K562 (cell line): ENCODE measurements at regions not wholly inside any gene's neighbourhood (a gene's known extent, or its start where the extent isn't known, plus 50 kb on each side); places are given as distances from the start of the nearest gene placed in this dataset.

Experiments used
- ATAC-seq: fragments of 200-7000 bp; cut with Tn5 transposase; 3 replicates; pipeline ENCODE4 v1.9.1; 2020; ENCODE audit warnings: moderate library complexity
- BruUV-seq: library from RNA; stranded (reverse); fragments of 400-500 nt; replicated peaks from 2 replicates; lab custom pipeline; 2021; lab: Mats Ljungman, UMichigan
- CTCF ChIA-PET: fragments of 300-600 bp; formaldehyde crosslinking; extraction: SDS; loops from one replicate; lab custom pipeline; 2021; ENCODE audit warnings: low intra/inter-chr PET ratio; lab: Yijun Ruan, JAX
- POLR2A ChIA-PET: fragments of 300-600, 350-650 bp; sonication (Branson Sonifier 250); formaldehyde crosslinking; extraction: SDS; loops from one replicate; lab custom pipeline; 2021; ENCODE audit warnings: antibody characterized with exemption, inconsistent platforms; lab: Yijun Ruan, JAX
- DNase-seq, 4 experiments: peaks; one replicate each; pipeline versions ENCODE4 v3.0.0 to v3.0.0-alpha.2; 2011 to 2018; ENCODE audit warnings: low spot score in 3 of 4, mixed read lengths in 3 of 4; ENCODE audit errors: extremely low read depth in 1 of 4
- FAIRE-seq: peaks from 2 replicates; lab custom pipeline; 2011; peaks lifted over from hg19 to GRCh38; lab: Jason Lieb, UNC
- H2AFZ ChIP-seq: 2 replicates; pipeline ENCODE4 v1.6.0; 2011; ENCODE audit warnings: low read depth, low read length, control low read depth, inconsistent platforms
- H3K27ac ChIP-seq: fragments of 200-600 bp; 3 replicates; pipeline ENCODE4 v1.8.0; 2011; ENCODE audit warnings: low read depth, mild to moderate bottlenecking, control low read depth, inconsistent platforms, low read length, moderate library complexity, mixed read lengths; ENCODE audit errors: extremely low read depth
- H3K27me3 ChIP-seq, 2 experiments: fragments of 300-600 bp in 1 of 2; 2 replicates in 1 of 2; 3 replicates in 1 of 2; pipeline versions ENCODE4 v1.6.0 to v1.8.0; 2011; ENCODE audit warnings: inconsistent platforms in 2 of 2, low read length in 2 of 2, mild to moderate bottlenecking in 1 of 2, mixed read lengths in 1 of 2, moderate library complexity in 1 of 2; ENCODE audit not compliant: control insufficient read depth in 2 of 2, insufficient read depth in 2 of 2
- H3K36me3 ChIP-seq: fragments of 300-600 bp; 3 replicates; pipeline ENCODE4 v1.8.0; 2011; ENCODE audit warnings: mild to moderate bottlenecking, low read length, inconsistent platforms; ENCODE audit not compliant: control insufficient read depth, insufficient read depth
- H3K4me1 ChIP-seq, 2 experiments: fragments of 200-600 bp in 1 of 2; replicated peaks in 1 of 2; 2 replicates in 1 of 2; 3 replicates in 1 of 2; pipeline versions ENCODE4 v1.5.1 to v1.8.0; 2011; ENCODE audit warnings: inconsistent platforms in 2 of 2, low read length in 2 of 2, mild to moderate bottlenecking in 1 of 2, mixed read lengths in 1 of 2, moderate library complexity in 1 of 2; ENCODE audit not compliant: control insufficient read depth in 2 of 2, insufficient read depth in 2 of 2
- H3K4me2 ChIP-seq: 2 replicates; pipeline ENCODE4 v1.6.1; 2011; ENCODE audit warnings: low read length, control low read depth, inconsistent platforms, mixed read lengths; ENCODE audit not compliant: insufficient read depth
- H3K4me3 ChIP-seq: fragments of 200-600 bp; sonication (generic), shearing (Covaris generic); 2 replicates; pipeline ENCODE4 v1.5.1; 2016; ENCODE audit warnings: control low read depth, inconsistent platforms
- H3K79me2 ChIP-seq: fragments of 200-600 bp; 3 replicates; pipeline ENCODE4 v1.8.0; 2011; ENCODE audit warnings: low read length, inconsistent platforms; ENCODE audit not compliant: control insufficient read depth, insufficient read depth
- H3K9ac ChIP-seq, 2 experiments: 2 replicates each; pipeline versions ENCODE4 v1.6.0 to v1.6.1; 2011; ENCODE audit warnings: low read depth in 2 of 2, low read length in 2 of 2, control low read depth in 1 of 2, inconsistent platforms in 1 of 2, mild to moderate bottlenecking in 1 of 2, mixed read lengths in 1 of 2; ENCODE audit not compliant: insufficient read depth in 1 of 2
- H3K9me1 ChIP-seq: one replicate; pipeline ENCODE4 v1.6.0; 2011; ENCODE audit warnings: inconsistent platforms, mild to moderate bottlenecking, low read length, moderate library complexity; ENCODE audit not compliant: control insufficient read depth, insufficient read depth
- H3K9me3 ChIP-seq: replicated peaks from 2 replicates; pipeline ENCODE4 v1.5.1; 2011; ENCODE audit warnings: low read depth, low read length, inconsistent platforms; ENCODE audit not compliant: control insufficient read depth, insufficient read depth
- H4K20me1 ChIP-seq: replicated peaks from 2 replicates; pipeline ENCODE4 v1.6.1; 2011; ENCODE audit warnings: low read length, inconsistent platforms, mixed read lengths; ENCODE audit not compliant: control insufficient read depth, insufficient read depth
- CREBBP ChIP-seq: IDR thresholded peaks from one replicate; pipeline ENCODE4 v1.6.1; 2012; ENCODE audit warnings: low read depth, mild to moderate bottlenecking, control low read depth, inconsistent platforms, low read length
- HMBOX1 ChIP-seq: sonication (generic); IDR thresholded peaks from 2 replicates; pipeline ENCODE4 v1.6.1; 2016
- HMG20A ChIP-seq: fragments of 450-650 bp; formaldehyde crosslinking; conservative IDR thresholded peaks from 2 replicates; pipeline ENCODE4 v1.4.0; 2020; ENCODE audit warnings: mild to moderate bottlenecking, mixed read lengths
- HNRNPK ChIP-seq: fragments of 200-400 bp; formaldehyde crosslinking; IDR thresholded peaks from one replicate; pipeline ENCODE4 v1.6.1; 2018; ENCODE audit warnings: mild to moderate bottlenecking, low read depth, low read length; ENCODE audit not compliant: poor library complexity, severe bottlenecking
- JUNB ChIP-seq: fragments of 450-650 bp; formaldehyde crosslinking; conservative IDR thresholded peaks from 2 replicates; pipeline ENCODE4 v1.4.0; 2020; ENCODE audit warnings: mild to moderate bottlenecking
- SIRT6 ChIP-seq: IDR thresholded peaks from one replicate; pipeline ENCODE4 v1.6.1; 2012; ENCODE audit warnings: low read depth, mild to moderate bottlenecking, control low read depth, inconsistent platforms, low read length, moderate library complexity
- TEAD4 ChIP-seq, 2 experiments: sonication (generic) in 1 of 2; formaldehyde crosslinking in 1 of 2; IDR thresholded peaks; 2 replicates each; pipeline versions ENCODE4 v1.6.1 to v1.8.0; 2012 to 2022; ENCODE audit warnings: borderline replicate concordance in 1 of 2, inconsistent platforms in 1 of 2, low read length in 1 of 2, mild to moderate bottlenecking in 1 of 2, missing genetic modification reagents in 1 of 2
- ZBTB12 ChIP-seq: fragments of 250-450 bp; sonication (Bioruptor Pico); IDR thresholded peaks from 2 replicates; pipeline ENCODE4 v1.4.0; 2020
- ZEB2 ChIP-seq: fragments of 450-650 bp; IDR thresholded peaks from 2 replicates; pipeline ENCODE4 v1.6.1; 2016
- ZNF239 ChIP-seq: fragments of 250-450 bp; sonication (Bioruptor Pico); IDR thresholded peaks from 2 replicates; pipeline ENCODE4 v1.4.0; 2020; ENCODE audit warnings: mild to moderate bottlenecking
- ZNF277 ChIP-seq: fragments of 250-450 bp; sonication (Bioruptor Pico); IDR thresholded peaks from 2 replicates; pipeline ENCODE4 v1.8.0; 2022; ENCODE audit warnings: inconsistent platforms, mild to moderate bottlenecking, moderate library complexity, borderline replicate concordance
- WGBS: fragments of 100-300 bp; shearing (Covaris generic); methylation state at CpG from one replicate; pipeline ENCODE4 v1.1.6; 2016; ENCODE audit warnings: low coverage, mixed read lengths; ENCODE audit not compliant: insufficient coverage; ENCODE audit errors: missing lambda C conversion rate; 5-methylcytosine and 5-hydroxymethylcytosine counted together
- in situ Hi-C: fragments of 300-500 bp; cut with MboI; formaldehyde crosslinking; loops from 4 replicates; pipeline ENCODE4 v1.15.0; 2018; ENCODE audit warnings: inconsistent platforms, mixed read lengths
- intact Hi-C: fragments of 100-400 bp; cut with micrococcal nuclease; formaldehyde crosslinking; loops from 2 replicates; pipeline ENCODE4 v1.14.2; 2022

- Histone ChIP-seq H3K4me3 (no peak overlapping the region), H3K27me3 (no peaks in the 10 kb centered on the region), H3K4me1 (no peaks in the 10 kb centered on the region), H3K4me2 (no peak overlapping the region), H4K20me1 (no peaks in the 10 kb centered on the region), H3K27ac (no peak overlapping the region), H2AFZ (no peak overlapping the region), H3K9me3 (no peaks in the 10 kb centered on the region), H3K9ac (no peak overlapping the region), H3K79me2 (no peaks in the 10 kb centered on the region)
- ChIA-PET POLR2A (no interaction called here), CTCF (no interaction called here)
- no peak for ATAC-seq
- no peak for FAIRE-seq
- BruUV-seq: no TSS peak
- TF ChIP-seq ZEB2 (no peak), HMBOX1 (no peak), CREBBP (no peak), HNRNPK (no peak), ZNF277 (CRISPR knock-in tag) (no peak), HMG20A (CRISPR knock-in tag) (no peak), SIRT6 (no peak), ZBTB12 (CRISPR knock-in tag) (no peak), ZNF239 (no peak), JUNB (CRISPR knock-in tag) (no peak), TEAD4 (IDR thresholded peaks at IDR 0.05; ENCODE audit: low read length) (no peak), TEAD4 (CRISPR knock-in tag; IDR thresholded peaks at IDR 0.05; ENCODE audit: borderline replicate concordance) (no peak)
- TF ChIP-seq, all 486 proteins: peak for 0
- Histone ChIP-seq H3K9me1 (no peaks in the 10 kb centered on the region), H3K36me3 (no peaks in the 10 kb centered on the region)
- in situ Hi-C loops (no loop called here), intact Hi-C loops (no loop called here)
- no peak for DNase-seq
- 0% methylated on average over 3 of the region's 3 CpGs for WGBS
These were observed 251.8 kb upstream of the KIRREL3 start for GRCh38 chr11:127252321-127252720.
